Spleen (tissue), 7 donors: ENCODE measurements at regions not wholly inside any gene's neighbourhood (a gene's known extent, or its start where the extent isn't known, plus 50 kb on each side); places are given as distances from the start of the nearest gene placed in this dataset.

Experiments used
- POLR2A ChIP-seq, 3 donors: fragments of 450-650 bp; IDR thresholded peaks; one replicate each; pipeline ENCODE4 v1.5.1; 2017; ENCODE audit warnings: antibody characterized with exemption in 3 of 3, mild to moderate bottlenecking in 1 of 3
- TF ChIP-seq, protein P1 (sequence below), 11 experiments: fragments of 200-600 bp in 7 of 11; fragments of 450-650 bp in 4 of 11; sonication (generic) in 4 of 11; IDR thresholded peaks in 8 of 11; conservative IDR thresholded peaks in 3 of 11; 1 replicate in 7 of 11; 2 replicates in 4 of 11; pipeline versions ENCODE4 v1.4.0 to v1.8.0; 2016 to 2021; ENCODE audit warnings: antibody characterized with exemption in 11 of 11, inconsistent platforms in 4 of 11, mild to moderate bottlenecking in 1 of 11
- donor health status: DM: no; HTN: no; CAD: no; lungs with moderate emphysema.
- donor health status: DM: no; HTN: no; CAD: no.
- donor health status: DM: no; HTN: no; CAD: no.

DNA sequence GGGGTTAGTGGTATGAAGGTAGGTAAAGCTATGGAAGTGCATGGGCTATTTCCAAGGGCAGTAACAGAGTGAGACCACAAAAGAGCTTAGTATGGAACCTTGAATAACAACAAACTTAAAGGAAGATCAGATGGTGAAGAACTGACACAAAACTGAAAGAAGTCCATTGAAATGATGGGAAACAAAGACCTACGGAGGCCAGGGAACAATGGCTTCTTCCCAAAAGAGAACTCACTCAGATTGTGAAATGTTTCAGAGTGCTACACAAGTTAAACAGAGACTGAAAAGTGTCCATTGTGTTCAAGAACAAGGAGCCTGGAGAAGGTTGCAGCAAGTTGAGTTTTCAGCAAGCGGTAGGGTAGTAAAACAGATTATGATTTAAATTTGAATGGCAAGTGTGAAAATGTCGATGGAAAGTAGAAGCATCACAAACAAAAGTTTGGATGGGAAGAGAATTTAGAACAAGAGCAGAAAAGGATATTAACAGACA lies 700.0 kb upstream of the NXPH2 start:
- TF ChIP-seq, protein P1, sequence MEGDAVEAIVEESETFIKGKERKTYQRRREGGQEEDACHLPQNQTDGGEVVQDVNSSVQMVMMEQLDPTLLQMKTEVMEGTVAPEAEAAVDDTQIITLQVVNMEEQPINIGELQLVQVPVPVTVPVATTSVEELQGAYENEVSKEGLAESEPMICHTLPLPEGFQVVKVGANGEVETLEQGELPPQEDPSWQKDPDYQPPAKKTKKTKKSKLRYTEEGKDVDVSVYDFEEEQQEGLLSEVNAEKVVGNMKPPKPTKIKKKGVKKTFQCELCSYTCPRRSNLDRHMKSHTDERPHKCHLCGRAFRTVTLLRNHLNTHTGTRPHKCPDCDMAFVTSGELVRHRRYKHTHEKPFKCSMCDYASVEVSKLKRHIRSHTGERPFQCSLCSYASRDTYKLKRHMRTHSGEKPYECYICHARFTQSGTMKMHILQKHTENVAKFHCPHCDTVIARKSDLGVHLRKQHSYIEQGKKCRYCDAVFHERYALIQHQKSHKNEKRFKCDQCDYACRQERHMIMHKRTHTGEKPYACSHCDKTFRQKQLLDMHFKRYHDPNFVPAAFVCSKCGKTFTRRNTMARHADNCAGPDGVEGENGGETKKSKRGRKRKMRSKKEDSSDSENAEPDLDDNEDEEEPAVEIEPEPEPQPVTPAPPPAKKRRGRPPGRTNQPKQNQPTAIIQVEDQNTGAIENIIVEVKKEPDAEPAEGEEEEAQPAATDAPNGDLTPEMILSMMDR (IDR thresholded peaks at IDR 0.05 in 8 of 11, conservative IDR thresholded peaks at IDR 0.05 in 3 of 11), result no peak
- TF ChIP-seq POLR2A (IDR thresholded peaks at IDR 0.05), result no peak
